T47D (cell line): ENCODE measurements at regions not wholly inside any gene's neighbourhood (a gene's known extent, or its start where the extent isn't known, plus 50 kb on each side); places are given as distances from the start of the nearest gene placed in this dataset.

Experiments
- DNase-seq, 2 experiments: peaks; one replicate each; pipeline versions ENCODE4 v3.0.0 to v3.0.0-alpha.2; 2011 to 2012; ENCODE audit warnings: low read depth in 1 of 2, low spot score in 1 of 2
- JUND ChIP-seq: IDR thresholded peaks from 2 replicates; pipeline ENCODE4 v1.6.1; 2012; ENCODE audit warnings: low read depth
- in situ Hi-C: cut with HindIII; loops from 2 replicates; pipeline ENCODE4 v1.10.0; 2016; ENCODE audit warnings: low sequenced_read_pairs, low pct_unique_long_range_greater_than_20kb

- TF ChIP-seq JUND: no peak
- in situ Hi-C loops: no loop called here
- DNase-seq: no peak
Observed at GRCh38 chr12:127628645-127629044, 638.3 kb upstream of the TMEM132C start.

GRCh38 chr12:127629066-127629820 is 637.7 kb upstream of the TMEM132C start:
- DNase-seq: no peak
- in situ Hi-C loops: no loop called here
- TF ChIP-seq JUND: no peak

- in situ Hi-C loops: no loop called here
- TF ChIP-seq JUND: no peak
- no peak for DNase-seq
Observed at GRCh38 chr12:127632461-127632860, 634.5 kb upstream of the TMEM132C start.

GRCh38 chr12:127635838-127636237 is 631.1 kb upstream of the TMEM132C start:
- in situ Hi-C loops: no loop called here
- DNase-seq: no peak

GRCh38 chr12:127636882-127637281 is 630.1 kb upstream of the TMEM132C start:
- no peak for TF ChIP-seq JUND
- no peak for DNase-seq
- in situ Hi-C loops: no loop called here

More at GRCh38 chr12:127635838-127636237, 631.1 kb upstream of the TMEM132C start:
- TF ChIP-seq JUND: no peak

- DNase-seq: no peak
- in situ Hi-C loops: no loop called here
- no peak for TF ChIP-seq JUND
Observed at GRCh38 chr12:127640181-127640886, 626.6 kb upstream of the TMEM132C start.

- TF ChIP-seq JUND: no peak
Observed at GRCh38 chr12:127642208-127642607, 624.8 kb upstream of the TMEM132C start.

GRCh38 chr12:127648321-127648720 is 618.6 kb upstream of the TMEM132C start:
- no peak for TF ChIP-seq JUND
- in situ Hi-C loops: no loop called here
- DNase-seq: no peak

More at GRCh38 chr12:127642208-127642607, 624.8 kb upstream of the TMEM132C start:
- no peak for DNase-seq
- in situ Hi-C loops: no loop called here

GRCh38 chr12:127649961-127650360 is 617.0 kb upstream of the TMEM132C start:
- DNase-seq: no peak
- no peak for TF ChIP-seq JUND
- in situ Hi-C loops: no loop called here

GRCh38 chr12:127650626-127651025 is 616.3 kb upstream of the TMEM132C start:
- in situ Hi-C loops: no loop called here
- TF ChIP-seq JUND: no peak
- DNase-seq: no peak

- in situ Hi-C loops: no loop called here
- no peak for TF ChIP-seq JUND
- no peak for DNase-seq
Observed at GRCh38 chr12:127652281-127652680, 614.7 kb upstream of the TMEM132C start.

- DNase-seq: no peak
- TF ChIP-seq JUND: no peak
- in situ Hi-C loops: no loop called here
Observed at GRCh38 chr12:127654383-127654985, 612.5 kb upstream of the TMEM132C start.

- in situ Hi-C loops: no loop called here
- TF ChIP-seq JUND: no peak
- DNase-seq: no peak
Observed at GRCh38 chr12:127655691-127656090, 611.3 kb upstream of the TMEM132C start.

- no peak for TF ChIP-seq JUND
- DNase-seq: no peak
- in situ Hi-C loops: no loop called here
Observed at GRCh38 chr12:127656266-127656665, 610.7 kb upstream of the TMEM132C start.
